HG03469 (cell line): ENCODE measurements at regions not wholly inside any gene's neighbourhood (a gene's known extent, or its start where the extent isn't known, plus 50 kb on each side); places are given as distances from the start of the nearest gene placed in this dataset.
"Not testable (repeated sequence)": the region's sequence is repeated elsewhere in the genome, so short reads cannot be mapped to it uniquely, and the experiment has no call there.

ENCODE experiments used
- ATAC-seq: cut with Tn5 transposase; IDR thresholded peaks from one replicate; pipeline ENCODE4 v1.9.1; 2021; ENCODE audit warnings: mild to moderate bottlenecking, moderate library complexity, moderate number of reproducible peaks; ENCODE audit not compliant: unreplicated experiment

GRCh38 chr6:140379919-140380318, 1005.5 kb upstream of the CITED2 start:
- ATAC-seq: no peak

DNA sequence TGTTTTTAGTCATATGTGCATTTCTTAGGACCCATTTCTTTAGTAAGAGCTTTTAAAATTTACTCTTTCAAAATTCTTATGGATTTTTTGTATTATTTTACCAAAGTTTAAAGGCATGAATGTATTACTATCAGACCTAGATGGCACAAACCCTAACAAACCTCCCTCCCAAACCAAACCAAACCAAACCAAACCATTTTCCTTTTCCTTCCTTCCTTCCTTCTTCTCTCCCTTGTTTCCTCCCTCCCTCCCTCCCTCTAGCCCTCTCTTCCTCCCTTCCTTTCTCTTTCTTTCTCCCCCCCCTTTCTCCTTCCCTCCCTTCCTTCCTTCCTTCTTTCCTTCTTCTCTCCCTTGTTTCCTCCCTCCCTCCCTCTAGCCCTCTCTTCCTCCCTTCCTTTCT, 1001.8 kb upstream of the CITED2 start:
- no peak for ATAC-seq

DNA sequence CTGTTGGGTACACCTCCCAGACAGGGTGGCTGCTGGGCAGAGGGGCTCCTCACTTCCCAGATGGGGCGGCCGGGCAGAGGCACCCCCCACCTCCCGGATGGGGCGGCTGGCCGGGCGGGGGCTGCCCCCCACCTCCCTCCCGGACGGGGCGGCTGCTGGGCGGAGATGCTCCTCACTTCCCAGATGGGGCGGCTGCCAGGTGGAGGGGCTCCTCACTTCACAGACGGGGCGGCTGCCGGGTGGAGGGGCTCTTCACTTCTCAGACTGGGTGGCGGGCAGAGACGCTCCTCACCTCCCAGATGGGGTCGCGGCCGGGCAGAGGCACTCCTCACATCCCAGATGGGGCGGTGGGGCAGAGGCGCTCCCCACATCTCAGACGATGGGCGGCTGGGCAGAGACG, 999.3 kb upstream of the CITED2 start:
- ATAC-seq: not testable (repeated sequence)

DNA sequence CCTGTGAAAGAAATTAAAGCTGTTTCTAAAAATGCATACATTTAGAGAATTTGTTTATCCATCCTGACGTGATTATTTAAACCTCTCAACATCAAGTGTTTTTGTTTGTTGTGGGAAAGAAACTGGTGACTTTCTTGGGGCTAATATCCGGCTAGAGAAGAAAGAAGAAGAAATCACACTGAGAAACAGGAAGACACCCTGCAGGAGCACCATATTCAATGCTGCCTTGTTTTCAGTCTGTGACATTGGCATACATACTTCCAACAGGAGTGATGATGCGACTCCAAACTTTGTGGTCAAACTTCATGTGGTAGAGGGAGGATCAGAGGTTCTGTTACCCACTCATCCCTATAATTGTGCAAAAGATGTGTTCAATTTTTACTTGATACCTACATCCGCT, 997.6 kb upstream of the CITED2 start:
- ATAC-seq: no peak

GRCh38 chr6:140370976-140371870, 996.8 kb upstream of the CITED2 start:
- no peak for ATAC-seq

DNA sequence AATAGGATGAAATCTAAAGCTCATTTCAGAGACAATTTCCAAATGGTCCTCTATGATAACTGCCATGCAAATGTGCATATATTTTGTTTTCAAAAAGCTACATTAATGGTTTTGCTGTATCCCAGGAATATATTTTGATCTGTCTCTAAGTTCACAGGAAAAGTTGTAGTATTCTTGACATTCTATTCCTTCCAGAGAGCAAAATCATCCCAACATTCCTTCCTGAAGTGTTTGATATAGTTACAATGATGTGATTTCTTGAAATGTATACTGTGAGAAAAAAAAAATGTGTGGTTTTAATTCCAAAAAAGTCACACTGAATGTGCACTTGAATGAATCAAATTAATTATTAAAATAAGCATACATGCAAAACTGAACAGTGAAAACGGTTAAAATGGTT, 996.0 kb upstream of the CITED2 start:
- no peak for ATAC-seq

GRCh38 chr6:140366991-140367390, 992.5 kb upstream of the CITED2 start:
- no peak for ATAC-seq

- ATAC-seq: no peak
Observed at GRCh38 chr6:140364916-140365315, 990.5 kb upstream of the CITED2 start.

DNA sequence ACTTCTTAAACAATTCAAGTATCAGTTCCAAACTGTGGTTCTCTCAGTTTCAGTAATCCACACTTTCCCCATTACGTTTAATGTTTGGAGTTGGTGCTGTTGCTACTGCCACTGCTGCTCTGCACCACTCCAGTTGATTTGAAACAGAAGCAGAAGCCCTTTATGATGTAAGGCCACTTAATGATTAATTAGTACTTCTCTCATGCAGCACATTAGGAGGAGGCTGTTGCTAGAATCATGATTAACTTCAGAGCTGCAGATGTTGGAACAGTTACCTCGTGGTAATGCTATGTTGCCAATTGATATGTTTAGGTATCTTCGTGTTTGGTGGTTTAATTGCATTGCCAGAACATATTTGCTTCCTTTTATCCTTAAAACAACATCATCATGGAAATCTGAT, 986.2 kb upstream of the CITED2 start:
- no peak for ATAC-seq

- ATAC-seq: no peak
Observed at GRCh38 chr6:140355476-140355875, 981.0 kb upstream of the CITED2 start.

DNA sequence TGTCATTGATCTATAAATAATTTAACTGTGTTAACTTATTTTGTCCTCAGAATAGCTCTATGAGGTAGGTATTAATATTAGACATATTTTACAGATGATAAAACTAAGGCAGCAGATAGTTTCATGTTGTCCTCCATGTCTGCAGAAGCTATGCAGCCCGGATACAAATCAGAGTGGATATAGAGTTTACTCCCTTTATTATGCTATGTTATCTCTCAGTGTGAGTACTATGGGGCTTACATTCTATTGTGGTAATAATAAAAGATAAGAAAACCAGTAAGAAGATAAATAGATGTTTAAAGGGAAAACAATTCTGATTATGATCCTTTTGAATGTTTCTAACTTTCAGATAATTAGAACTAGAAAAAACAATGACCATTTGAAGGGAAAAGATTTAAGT, 979.8 kb upstream of the CITED2 start:
- ATAC-seq: no peak

GRCh38 chr6:140353536-140353935, 979.1 kb upstream of the CITED2 start:
- no peak for ATAC-seq

DNA sequence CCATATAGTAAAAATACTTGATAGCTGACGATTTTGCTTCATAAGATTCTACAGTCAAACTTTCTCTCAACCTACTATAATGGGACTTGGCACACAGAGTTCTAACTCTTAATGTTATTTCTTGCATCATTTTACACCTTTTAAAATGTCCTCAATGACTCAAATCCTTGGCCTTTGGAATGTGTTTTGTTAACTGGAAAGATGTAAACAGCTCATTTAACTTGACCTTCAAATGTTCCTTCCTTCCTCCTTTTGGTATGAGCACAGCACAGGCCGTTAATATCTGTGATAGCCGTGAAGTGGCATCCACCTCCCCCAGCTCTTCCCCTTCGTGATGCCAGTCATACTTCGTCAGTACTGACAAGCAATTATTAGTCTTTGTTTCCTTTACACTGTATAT, 972.0 kb upstream of the CITED2 start:
- ATAC-seq: no peak

- no peak for ATAC-seq
Observed at GRCh38 chr6:140345935-140346334, 971.5 kb upstream of the CITED2 start.

DNA sequence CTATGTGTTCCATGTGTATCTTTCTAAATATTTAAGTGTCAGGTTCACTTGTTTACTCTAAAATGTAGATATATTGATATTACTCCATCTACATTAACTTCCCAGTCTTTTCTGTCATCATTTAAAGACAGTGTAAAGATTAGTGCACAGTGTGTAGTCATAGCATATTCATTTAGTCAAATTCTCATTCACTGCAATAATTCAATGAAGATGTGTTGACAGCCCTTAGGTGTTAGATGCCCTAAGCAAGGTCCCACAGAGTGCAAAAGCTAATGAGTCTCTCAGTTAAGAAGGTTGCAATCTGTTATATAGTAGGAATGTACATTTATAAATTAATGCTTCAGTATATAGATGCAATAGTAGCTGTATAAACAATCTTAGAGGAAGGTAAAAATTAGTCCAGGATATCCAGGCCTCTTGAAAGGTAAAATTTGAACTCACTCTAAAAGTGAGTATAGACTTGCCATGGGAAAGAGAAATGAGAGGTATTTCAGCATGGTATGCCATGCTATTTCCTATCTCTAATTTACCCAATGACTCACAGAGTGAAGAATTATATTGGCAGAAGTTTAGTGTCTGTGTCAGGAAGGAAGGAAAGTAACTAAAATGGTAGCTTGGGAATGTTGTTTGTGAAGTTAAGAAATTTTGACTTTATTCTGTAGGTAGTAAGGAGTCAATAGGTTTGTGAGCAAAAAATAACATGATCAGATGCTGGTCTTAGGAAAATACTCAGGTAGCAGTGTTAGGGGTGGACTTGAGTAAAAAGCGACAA, 969.9 kb upstream of the CITED2 start:
- no peak for ATAC-seq

GRCh38 chr6:140343128-140343527, 968.7 kb upstream of the CITED2 start:
- no peak for ATAC-seq

GRCh38 chr6:140341272-140341671, 966.8 kb upstream of the CITED2 start:
- ATAC-seq: no peak

GRCh38 chr6:140340795-140341194, 966.3 kb upstream of the CITED2 start:
- ATAC-seq: no peak

- ATAC-seq: not testable (repeated sequence)
Observed at GRCh38 chr6:140339084-140339483, 964.6 kb upstream of the CITED2 start.

- ATAC-seq: no peak
Observed at GRCh38 chr6:140321891-140322290, 947.4 kb upstream of the CITED2 start.

- no peak for ATAC-seq
Observed at GRCh38 chr6:140320081-140321080, 945.9 kb upstream of the CITED2 start.
